ENCODE measurements at regions not wholly inside any gene's neighbourhood (a gene's known extent, or its start where the extent isn't known, plus 50 kb on each side); places are given as distances from the start of the nearest gene placed in this dataset.
"Not testable (repeated sequence)": the region's sequence is repeated elsewhere in the genome, so short reads cannot be mapped to it uniquely, and the experiment has no call there.

DNA sequence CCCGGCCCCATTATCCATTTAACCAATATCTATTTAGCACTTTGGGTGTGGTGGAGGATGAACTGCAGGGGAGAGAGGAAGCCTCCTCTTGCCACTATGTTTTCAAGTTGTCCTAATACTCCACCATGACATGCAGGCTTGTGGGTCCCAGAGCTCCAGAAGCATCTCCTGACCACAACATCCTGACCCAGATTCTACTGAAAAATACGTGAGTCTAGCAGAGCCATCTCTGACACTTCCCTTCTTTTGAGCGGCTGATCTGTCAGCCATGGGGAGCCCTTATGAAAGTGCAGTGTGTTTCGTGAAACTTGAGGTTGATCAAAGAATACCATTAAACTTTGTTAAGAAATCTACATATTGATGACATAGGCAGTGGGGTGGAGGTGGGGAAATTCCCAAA, 126.6 kb downstream of the UNC93B1 start:
- DNase-seq (ENCODE audit: low read depth, low spot score), result not testable (repeated sequence)

DNA sequence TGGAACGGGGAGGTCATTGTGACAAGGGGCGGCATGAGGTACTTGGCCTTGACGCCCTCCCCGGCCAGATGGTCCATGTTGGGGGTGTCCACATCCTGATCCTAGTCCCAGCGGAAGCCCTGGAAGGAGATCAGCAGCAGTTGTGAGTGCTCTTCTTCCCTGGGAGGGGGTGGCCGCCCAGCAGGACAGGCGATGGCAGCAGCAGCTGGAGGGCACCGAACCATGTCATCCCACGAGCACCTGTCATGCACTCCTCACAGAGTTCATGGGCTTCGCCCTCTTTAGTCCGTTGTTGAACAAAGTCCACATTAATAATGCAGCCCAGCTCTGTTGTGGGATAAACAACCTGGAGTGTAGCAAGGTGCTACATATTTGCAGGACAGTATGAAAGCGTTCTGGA, 130.7 kb downstream of the UNC93B1 start:
- not testable (repeated sequence) for DNase-seq (ENCODE audit: low read depth, low spot score)

DNA sequence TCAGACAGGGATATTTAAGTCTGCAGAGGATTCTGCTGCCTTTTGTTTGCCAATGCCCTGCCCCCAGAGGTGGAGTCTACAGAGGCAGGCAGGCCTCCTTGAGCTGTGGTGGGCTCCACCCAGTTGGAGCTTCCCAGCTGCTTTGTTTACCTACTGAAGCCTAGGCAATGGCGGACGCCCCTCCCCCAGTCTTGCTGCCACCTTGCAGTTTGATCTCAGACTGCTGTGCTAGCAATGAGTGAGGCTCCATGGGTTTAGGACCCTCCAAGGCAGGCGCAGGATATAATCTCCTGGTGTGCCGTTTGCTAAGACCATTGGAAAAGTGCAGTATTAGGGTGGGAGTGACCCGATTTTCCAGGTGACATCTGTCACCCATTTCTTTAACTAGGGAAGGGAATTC, 132.7 kb downstream of the UNC93B1 start:
- not testable (repeated sequence) for DNase-seq (ENCODE audit: low read depth, low spot score)

DNA sequence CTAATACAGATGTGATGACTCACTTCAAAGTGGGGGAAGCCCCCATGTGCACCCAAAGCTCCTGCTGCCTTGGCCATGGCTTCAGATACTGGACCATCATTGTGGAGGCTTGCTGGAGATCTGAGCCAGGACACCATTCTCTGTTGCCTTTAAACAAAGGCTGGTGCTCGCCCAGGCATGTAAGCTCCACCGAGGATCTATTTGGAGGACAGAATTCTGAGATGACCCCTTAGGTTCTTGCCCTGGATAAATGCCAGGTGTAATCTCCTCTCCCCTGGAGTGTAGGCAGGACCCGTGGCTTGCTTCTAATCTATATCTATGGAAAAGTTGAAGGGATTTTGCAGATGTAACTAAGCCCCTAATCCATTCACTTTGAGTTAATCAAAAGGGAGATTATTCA, 141.0 kb downstream of the UNC93B1 start:
- not testable (repeated sequence) for DNase-seq (ENCODE audit: low read depth, low spot score)

DNA sequence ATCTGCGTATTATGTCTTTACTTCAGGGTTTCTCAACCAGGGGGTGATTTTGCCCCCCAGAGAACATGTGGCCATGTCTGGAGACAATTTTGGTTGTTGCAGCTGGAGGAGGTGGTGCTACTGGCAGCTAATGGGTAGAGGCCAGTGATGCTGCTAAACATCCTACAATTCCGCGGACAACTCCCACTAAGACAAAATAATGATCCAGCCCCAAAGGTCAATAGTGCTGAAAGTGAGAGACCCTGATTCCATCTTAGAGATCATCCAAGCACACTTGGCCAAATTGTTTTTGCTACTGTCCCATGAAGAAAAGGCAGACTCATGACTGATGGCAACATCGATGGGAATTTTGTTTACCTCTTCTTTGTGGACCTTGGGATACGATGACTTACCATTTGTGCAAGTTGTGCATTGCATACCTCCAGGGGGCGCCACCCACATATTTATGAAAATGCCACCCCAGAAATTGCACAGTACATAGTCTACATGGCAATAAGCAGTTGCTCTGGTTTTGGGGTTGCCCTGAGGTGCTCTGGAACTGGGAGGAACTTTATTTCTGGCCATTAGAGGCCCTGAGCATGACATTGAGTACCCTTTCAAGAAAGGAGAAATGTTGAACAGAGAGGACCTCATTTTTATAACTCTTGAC, 144.3 kb downstream of the UNC93B1 start:
- not testable (repeated sequence) for DNase-seq (ENCODE audit: low read depth, low spot score)

DNA sequence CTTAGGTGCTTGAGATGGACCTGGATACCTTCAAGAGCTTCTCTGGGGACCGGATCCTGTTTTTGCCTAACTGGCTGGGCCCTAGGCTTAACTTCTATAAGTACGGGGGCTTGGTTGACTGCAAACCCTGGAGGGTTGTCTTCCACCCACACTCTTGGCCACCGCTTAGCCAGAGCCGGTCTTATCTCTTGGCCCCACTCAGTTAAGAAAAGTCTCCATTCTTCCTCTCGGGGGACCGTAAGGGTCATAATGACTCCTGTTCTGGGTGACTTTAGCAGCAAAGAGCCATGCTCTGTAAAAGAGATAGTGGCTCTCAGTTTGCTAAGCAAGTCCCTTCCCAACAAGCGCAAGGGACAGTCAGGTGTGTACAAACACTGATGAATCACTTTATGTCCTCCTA, 153.2 kb downstream of the UNC93B1 start:
- DNase-seq (ENCODE audit: low read depth, low spot score), result not testable (repeated sequence)

DNA sequence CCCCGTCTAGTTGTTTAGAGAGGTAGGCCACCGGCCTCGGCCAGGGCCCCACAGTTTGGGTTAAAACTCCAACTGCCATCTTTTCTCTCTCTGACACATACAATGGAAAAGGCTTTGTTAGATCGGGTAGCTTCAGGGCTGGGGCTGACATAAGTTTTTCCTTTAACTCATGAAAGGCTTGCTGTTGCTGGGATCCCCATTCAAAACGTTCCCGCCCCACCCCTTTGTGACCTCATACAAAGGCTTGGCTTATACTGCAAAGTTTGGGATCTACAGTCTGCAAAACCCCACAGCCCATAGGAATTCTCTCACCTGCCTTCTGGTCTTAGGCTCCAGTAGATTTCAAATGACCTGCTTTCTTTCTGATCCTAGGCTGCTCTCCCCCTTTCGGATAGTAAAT, 154.1 kb downstream of the UNC93B1 start:
- not testable (repeated sequence) for DNase-seq (ENCODE audit: low read depth, low spot score)

DNA sequence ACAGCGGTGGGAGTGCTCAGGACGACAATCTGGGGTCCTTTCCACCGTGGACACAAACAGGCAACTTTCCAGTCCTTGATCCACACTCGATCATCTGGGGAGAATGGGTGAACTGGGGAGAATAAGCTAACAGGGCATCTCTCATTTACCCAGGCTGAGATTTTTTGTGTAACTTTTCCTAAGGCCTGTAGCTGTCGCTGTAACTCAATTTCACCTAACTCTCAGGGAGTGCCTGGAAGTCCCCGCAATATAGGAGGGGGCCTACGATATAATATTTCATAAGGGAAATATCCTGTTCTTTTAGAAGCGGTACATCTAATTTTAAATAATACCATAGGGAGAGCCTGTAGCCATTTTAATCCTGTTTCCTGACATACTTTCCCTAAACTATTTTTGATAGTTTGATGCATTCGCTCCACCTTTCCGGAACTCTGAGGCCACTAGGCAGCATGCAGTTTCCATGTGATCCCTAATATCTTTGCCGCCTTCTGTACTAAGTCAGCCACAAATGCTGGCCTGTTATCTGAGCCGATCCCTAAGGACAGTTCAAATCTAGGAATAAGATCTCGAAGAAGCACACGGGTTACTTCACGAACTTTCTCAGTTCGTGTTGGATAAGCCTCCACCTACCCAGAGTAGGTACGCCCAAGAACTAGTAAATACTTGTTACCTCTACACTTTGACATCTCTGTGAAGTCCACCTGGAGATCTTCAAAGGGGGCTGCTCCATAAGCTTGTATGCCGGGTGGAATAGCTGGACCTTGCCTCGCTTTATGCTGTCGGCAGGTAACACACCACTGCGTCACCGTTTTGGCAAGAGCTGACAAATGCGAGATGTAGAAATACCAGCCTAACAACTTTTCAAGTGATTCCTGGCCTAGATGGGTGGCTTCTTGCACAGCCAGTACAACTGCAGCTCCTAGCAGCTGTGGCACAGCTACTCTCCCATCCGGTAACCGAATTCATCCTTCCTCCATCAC, 155.7 kb downstream of the UNC93B1 start:
- not testable (repeated sequence) for DNase-seq (ENCODE audit: low read depth, low spot score)

DNA sequence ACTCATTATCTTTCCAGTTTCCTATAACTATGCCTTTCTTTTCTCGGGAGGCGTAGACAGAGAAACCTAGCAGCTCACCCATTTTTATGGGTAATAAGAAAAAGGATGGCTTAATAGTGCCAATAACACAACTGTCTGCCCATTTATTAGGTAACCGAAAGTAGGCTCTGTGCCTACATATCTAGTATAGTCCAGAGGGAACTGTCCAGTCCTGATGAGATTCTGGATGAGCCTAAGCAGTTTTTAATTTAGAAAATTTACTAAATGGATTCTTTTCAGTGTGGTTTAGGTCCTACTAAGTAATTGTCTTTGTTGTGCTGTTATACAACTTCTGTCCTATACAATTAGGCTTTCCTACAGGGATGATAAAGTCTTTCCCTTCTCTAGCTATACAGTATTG, 157.6 kb downstream of the UNC93B1 start:
- DNase-seq (ENCODE audit: low read depth, low spot score), result not testable (repeated sequence)

DNA sequence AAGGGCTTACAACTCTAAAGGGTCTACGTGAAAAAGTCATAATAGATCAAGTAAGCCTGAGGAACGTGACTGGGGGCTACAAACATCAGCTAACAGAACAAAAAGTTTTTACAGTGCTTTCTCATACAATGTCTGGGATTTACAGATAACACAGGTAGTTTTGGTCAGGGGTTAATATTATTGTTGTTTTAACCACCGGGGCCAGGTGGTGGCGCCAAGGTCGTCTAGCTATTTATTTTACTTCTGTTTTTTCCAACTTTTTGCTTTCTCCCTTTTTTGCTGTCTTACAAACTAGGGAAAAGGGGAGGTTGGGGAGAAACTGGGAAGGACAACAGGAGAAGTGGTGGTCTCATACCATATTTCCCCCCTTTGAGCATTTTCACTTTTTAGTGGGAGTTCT, 158.6 kb downstream of the UNC93B1 start:
- DNase-seq (ENCODE audit: low read depth, low spot score), result not testable (repeated sequence)

DNA sequence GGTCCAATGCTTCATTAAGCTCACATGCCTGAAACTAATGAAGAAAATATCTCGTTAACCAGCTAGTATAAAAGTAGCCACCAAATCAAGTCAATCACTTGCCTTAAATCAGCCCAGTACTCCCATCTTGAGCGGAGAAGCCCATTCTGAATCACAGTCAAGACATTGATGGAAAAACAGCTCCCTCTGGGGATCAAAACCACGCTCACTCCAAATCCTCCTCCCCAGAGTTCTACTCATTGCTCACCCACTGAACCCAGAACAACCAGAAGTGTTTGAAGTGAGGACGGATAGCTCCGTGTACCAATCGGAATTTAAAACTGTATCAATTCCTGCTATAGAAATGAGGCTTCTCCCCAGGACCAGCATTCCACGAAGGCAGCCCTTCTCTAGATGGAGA, 163.3 kb downstream of the UNC93B1 start:
- not testable (repeated sequence) for DNase-seq (ENCODE audit: low read depth, low spot score)

DNA sequence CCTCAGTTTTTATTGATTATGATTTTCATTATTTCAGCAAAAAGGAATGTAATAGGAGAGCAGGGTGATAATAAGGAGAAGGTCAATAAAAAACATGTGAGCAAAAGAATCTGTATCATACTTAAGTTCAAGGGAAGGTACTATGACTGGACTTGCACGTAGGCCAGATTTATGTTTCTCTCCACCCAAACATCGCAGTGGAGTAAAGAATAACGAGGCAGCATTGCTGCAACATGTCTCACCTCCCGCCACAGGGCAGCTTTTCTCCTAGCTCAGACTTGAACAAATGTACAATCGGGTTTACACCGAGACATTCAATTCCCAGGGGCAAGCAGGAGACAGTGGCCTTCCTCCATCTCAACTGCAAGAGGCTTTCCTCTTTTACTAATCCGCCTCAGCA, 155.7 kb upstream of the ALDH3B2 start:
- not testable (repeated sequence) for DNase-seq (ENCODE audit: low read depth, low spot score)

DNA sequence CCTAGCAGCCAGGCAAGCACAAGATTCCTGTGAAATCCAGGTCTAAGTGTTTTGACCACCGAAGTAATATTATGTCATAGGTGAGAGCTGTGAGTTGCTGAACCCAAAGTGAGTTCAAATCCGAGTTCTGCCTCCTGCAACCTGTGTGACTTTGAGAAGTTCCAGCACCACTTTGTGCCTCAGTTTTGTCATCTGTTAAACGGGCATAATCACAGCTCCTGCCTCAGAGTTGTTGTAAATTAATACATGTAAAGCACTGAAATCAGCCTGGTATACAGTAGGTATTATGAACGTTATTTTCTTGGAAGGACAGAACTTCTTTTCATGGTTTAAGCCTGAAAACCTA, 152.5 kb upstream of the ALDH3B2 start:
- not testable (repeated sequence) for DNase-seq (ENCODE audit: low read depth, low spot score)

DNA sequence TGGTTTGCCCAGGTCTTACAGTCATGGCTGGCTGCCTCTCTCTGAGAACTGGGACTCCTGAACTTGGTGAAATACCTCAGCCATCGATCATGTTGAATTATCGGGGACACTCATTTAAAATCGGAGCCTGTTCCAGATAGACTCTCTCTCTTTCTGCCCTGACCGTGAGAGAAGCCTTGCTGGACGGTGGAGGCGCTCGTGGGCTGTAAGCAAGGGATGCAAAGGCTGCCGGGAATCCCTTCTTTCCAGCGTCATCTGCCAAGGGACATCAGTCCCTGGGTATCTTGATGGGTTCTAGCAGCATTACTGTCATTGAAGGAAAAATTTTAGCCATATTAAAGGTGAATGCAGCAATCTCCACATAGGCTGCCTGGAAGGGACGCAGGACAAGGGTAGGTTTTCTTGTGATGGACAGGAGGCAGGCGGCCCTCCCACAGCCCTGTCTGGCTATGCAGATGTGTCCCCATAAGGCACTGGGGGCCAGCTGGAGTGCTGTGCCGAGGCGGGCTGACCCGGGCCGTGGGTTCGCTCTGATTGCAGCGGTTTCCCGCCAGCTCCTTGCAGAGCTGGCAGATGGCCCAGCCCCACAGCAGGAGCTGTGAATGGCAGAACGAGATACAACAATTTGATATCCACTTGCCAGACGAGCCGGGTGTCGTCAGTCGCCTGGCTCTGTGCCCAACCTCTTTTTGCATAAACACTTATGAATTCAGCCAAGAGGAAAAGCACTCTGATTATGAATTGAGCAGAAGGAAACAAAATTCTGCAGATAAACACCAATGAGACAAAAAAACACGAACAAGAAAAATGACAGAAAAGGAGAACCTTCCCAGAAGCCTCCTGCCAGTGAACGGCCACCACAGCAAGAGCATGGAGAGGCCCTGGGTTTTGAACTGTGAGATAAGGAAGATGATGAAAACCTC, 151.9 kb upstream of the ALDH3B2 start:
- peak; percentile 26 for DNase-seq (ENCODE audit: low read depth, low spot score)

DNA sequence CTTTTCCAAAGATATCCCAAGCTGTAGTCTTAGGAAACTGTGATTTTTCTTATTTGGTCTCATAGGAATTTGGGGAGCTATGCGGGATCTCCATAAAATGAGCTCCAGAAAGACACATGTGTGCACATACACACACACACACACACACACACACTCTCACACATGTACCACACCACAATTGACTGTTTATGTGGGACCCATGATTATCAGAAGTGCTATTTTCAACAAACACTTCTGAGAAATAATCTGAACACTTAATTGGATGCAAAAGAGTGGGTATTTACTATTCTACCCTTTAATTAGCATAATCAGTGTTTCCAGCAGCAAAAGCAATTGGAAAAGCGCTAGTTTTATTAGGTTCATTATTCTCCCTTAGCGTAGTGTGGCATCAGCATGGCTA, 150.4 kb upstream of the ALDH3B2 start:
- DNase-seq (ENCODE audit: low read depth, low spot score), result not testable (repeated sequence)

DNA sequence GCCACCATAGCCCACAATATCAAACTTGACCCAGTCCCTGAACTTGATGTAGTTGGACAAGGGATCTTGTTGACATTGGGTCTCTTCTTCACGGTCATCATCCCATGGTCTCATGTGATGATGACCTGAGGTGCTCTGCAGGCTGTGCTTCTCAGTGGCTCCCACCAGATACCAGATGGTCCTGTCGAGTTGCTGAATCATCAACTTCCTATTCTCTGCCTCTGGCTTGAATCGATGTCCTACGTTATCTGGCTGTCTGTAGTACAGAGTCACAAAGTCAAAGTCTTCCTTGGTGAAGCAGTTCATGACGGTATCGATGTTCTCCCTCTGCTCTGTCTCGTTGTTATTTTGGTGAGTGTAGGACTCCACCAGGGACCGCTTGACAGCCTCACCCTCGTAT, 145.7 kb upstream of the ALDH3B2 start:
- no peak for DNase-seq (ENCODE audit: low read depth, low spot score)

DNA sequence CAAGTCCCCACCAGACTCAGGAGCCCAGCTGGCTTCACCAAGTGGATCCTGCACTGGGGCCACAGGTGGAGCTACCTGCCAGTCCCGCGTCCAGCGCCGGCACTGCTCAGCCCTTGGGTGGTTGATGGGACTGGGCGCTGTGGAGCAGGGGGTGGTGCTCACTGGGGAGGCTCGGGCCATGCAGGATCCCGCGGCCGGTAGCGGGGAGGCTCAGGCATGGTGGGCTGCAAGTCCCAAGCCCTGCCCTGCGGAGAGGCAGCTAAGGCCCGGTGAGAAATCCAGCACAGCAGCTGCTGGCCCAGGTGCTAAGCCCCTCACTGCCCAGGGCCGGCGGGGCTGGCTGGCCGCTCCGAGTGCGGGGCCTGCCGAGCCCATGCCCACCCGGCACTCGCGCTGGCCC, 143.1 kb upstream of the ALDH3B2 start:
- DNase-seq (ENCODE audit: low read depth, low spot score), result not testable (repeated sequence)

DNA sequence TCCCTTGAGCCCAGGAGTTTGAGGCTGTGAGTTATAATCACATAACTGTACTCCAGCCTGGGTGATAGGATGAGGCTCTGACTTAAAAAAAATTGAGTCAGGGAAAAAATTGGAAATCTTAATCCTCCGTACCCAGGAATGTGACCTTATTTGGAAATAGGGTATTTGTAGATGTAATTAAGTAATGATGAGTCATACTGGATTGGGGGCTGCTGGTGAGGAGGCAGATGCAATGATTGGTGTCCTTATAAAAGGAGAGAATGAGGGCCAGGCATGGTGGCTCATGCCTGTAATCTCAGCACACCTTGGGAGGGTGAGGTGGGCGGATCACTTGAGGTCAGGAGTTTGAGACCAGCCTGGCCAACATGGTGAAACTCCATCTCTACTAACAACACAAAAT, 134.9 kb upstream of the ALDH3B2 start:
- DNase-seq (ENCODE audit: low read depth, low spot score), result not testable (repeated sequence)

DNA sequence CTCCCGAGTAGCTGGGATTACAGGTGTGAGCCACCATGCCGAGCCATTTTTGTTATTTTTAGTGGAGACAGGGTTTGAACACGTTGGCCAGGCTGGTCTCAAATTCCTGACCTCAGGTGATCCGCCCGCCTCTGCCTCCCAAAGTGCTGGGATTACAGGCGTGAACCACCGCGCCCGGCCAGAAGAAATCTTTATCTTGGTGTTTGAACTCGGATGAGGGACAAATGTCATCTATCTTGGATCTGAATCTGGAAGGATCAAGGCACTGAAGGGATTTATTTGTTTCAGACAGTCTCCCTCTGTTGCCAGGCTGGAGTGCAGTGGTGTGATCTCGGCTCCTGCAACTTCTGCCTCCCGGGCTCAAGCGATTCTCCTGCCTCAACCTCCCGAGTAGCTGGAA, 133.5 kb upstream of the ALDH3B2 start:
- not testable (repeated sequence) for DNase-seq (ENCODE audit: low read depth, low spot score)

DNA sequence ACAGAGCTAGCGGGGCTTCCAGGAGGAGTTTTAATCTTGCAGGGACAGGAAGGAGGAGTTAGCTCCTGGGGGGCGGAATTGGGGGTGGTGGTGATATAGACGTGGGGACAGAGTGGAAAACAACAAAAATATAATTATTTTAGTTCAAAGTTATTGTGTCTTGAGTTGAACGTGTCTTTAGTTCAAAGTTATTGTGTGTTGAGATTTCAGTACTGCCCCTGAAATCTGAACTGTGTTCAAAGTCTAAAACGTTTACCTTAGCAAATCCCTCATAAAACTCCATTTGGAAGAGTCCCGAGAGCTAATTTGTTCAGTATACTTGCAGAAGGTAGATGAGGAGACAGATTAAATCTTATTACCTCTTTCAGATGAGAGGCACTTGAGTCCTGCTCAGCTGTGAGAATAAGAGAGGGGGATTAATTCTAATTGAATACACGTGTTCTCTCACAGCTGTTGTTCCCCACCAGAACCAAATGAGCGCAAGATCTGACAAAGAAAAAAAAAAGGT, 132.4 kb upstream of the ALDH3B2 start:
- not testable (repeated sequence) for DNase-seq (ENCODE audit: low read depth, low spot score)

DNA sequence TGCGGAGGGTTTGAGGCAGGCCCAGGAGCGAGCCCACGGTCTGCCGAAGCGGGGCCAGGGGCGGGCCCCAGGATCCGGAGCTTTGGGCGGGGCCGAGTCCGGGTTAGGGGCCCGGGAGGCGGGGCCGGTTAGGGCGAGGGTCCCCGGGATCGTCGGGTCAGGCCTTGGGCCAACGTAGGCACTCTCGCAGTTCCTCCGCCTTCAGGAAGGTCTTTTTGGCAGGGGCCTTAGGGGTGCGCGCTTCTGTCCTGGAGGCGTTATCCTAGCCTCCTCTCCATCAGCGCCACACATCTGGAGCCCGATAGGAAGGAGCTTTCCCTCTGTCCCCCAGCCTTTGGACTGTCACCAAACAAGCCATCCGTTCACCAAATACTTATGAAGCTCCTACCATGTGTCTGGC, 131.8 kb upstream of the ALDH3B2 start:
- DNase-seq (ENCODE audit: low read depth, low spot score), result not testable (repeated sequence)

All from pulmonary artery endothelial cell (primary cell).